Gastrocnemius medialis (tissue), 4 donors: ENCODE measurements at regions not wholly inside any gene's neighbourhood (a gene's known extent, or its start where the extent isn't known, plus 50 kb on each side); places are given as distances from the start of the nearest gene placed in this dataset.

Experiments
- CTCF ChIP-seq, 5 experiments: fragments of 450-650 bp in 3 of 5; fragments of 200-600 bp in 2 of 5; sonication (generic) in 2 of 5; IDR thresholded peaks in 4 of 5; conservative IDR thresholded peaks in 1 of 5; 1 replicate in 4 of 5; 2 replicates in 1 of 5; pipeline ENCODE4 v1.5.1; 2016 to 2019; ENCODE audit warnings: antibody characterized with exemption in 5 of 5, mild to moderate bottlenecking in 3 of 5, moderate library complexity in 3 of 5
- POLR2A ChIP-seq, 2 donors: fragments of 450-650 bp; IDR thresholded peaks; one replicate each; pipeline ENCODE4 v1.6.1; 2017; ENCODE audit warnings: antibody characterized with exemption in 2 of 2, mild to moderate bottlenecking in 2 of 2, moderate library complexity in 2 of 2

GRCh38 chr4:60989141-60989540, 211.0 kb upstream of the ADGRL3 start:
- TF ChIP-seq CTCF (IDR thresholded peaks at IDR 0.05 in 4 of 5, conservative IDR thresholded peaks at IDR 0.05 in 1 of 5) = no peak
- TF ChIP-seq POLR2A (IDR thresholded peaks at IDR 0.05) = no peak
